IMR-90 (cell line): ENCODE measurements at regions not wholly inside any gene's neighbourhood (a gene's known extent, or its start where the extent isn't known, plus 50 kb on each side); places are given as distances from the start of the nearest gene placed in this dataset.

Experiments
- ATAC-seq: fragments of 200-7000 bp; cut with Tn5 transposase; 2 replicates; pipeline ENCODE4 v1.9.1; 2020; ENCODE audit warnings: low read depth, mild to moderate bottlenecking, moderate library complexity
- BruUV-seq: library from RNA; stranded (reverse); fragments of 400-500 nt; replicated peaks from 2 replicates; lab custom pipeline; 2021; lab: Mats Ljungman, UMichigan
- CTCF ChIA-PET: fragments of 300-600 bp; formaldehyde crosslinking; extraction: SDS; loops from one replicate; lab custom pipeline; 2021; ENCODE audit warnings: antibody characterized with exemption; lab: Yijun Ruan, JAX
- POLR2A ChIA-PET: fragments of 300-600 bp; sonication (Branson Sonifier 250); formaldehyde crosslinking; loops from one replicate; lab custom pipeline; 2022; ENCODE audit warnings: antibody characterized with exemption; ENCODE audit not compliant: unreplicated experiment; lab: Charles Lee
- DNase-seq: peaks from one replicate; pipeline ENCODE4 v3.0.0; 2013
- H2AFZ ChIP-seq: replicated peaks from 2 replicates; pipeline ENCODE3; 2013; ENCODE audit warnings: low read length, mild to moderate bottlenecking; ENCODE audit not compliant: poor library complexity
- H2AK5ac ChIP-seq: 2 replicates; pipeline ENCODE4 v1.6.1; 2013; ENCODE audit warnings: low read depth, low read length, inconsistent platforms
- H2AK9ac ChIP-seq: replicated peaks from 2 replicates; pipeline ENCODE3; 2013; ENCODE audit warnings: mild to moderate bottlenecking, low read depth, low read length, moderate library complexity; ENCODE audit not compliant: poor library complexity
- H2BK120ac ChIP-seq: 2 replicates; pipeline ENCODE4 v1.6.1; 2013; ENCODE audit warnings: low read depth, low read length, inconsistent platforms
- H2BK15ac ChIP-seq: 3 replicates; pipeline ENCODE4 v1.6.1; 2013; ENCODE audit warnings: low read depth, low read length, inconsistent platforms
- H2BK20ac ChIP-seq: 2 replicates; pipeline ENCODE4 v1.6.1; 2013; ENCODE audit warnings: low read depth, mild to moderate bottlenecking, inconsistent platforms, low read length, moderate library complexity
- H2BK5ac ChIP-seq: 2 replicates; pipeline ENCODE4 v1.6.1; 2013; ENCODE audit warnings: mild to moderate bottlenecking, low read depth, low read length, inconsistent platforms; ENCODE audit not compliant: poor library complexity, severe bottlenecking
- H3K14ac ChIP-seq: replicated peaks from 2 replicates; pipeline ENCODE4 v1.6.1; 2013; ENCODE audit warnings: low read depth, low read length, inconsistent platforms
- H3K18ac ChIP-seq: 2 replicates; pipeline ENCODE4 v1.6.1; 2013; ENCODE audit warnings: low read depth, low read length, control low read depth
- H3K23ac ChIP-seq: 2 replicates; pipeline ENCODE4 v1.6.1; 2013; ENCODE audit warnings: low read depth, low read length, inconsistent platforms
- H3K27ac ChIP-seq: 2 replicates; pipeline ENCODE4 v1.5.1; 2013; ENCODE audit warnings: mild to moderate bottlenecking, control low read depth, low read length; ENCODE audit not compliant: insufficient read depth
- H3K27me3 ChIP-seq: 2 replicates; pipeline ENCODE4 v1.6.1; 2013; ENCODE audit warnings: low read length; ENCODE audit not compliant: control insufficient read depth, insufficient read depth
- H3K36me3 ChIP-seq: 2 replicates; pipeline ENCODE4 v1.6.1; 2013; ENCODE audit warnings: low read length, mixed read lengths; ENCODE audit not compliant: control insufficient read depth, insufficient read depth
- H3K4ac ChIP-seq: 2 replicates; pipeline ENCODE4 v1.6.1; 2013; ENCODE audit warnings: low read depth, low read length, inconsistent platforms
- H3K4me1 ChIP-seq: 2 replicates; pipeline ENCODE4 v1.6.1; 2013; ENCODE audit warnings: low read length, mixed read lengths; ENCODE audit not compliant: control insufficient read depth, insufficient read depth
- H3K4me2 ChIP-seq: 2 replicates; pipeline ENCODE4 v1.6.1; 2013; ENCODE audit warnings: low read depth, mild to moderate bottlenecking, control low read depth, low read length, moderate library complexity
- H3K4me3 ChIP-seq: 2 replicates; pipeline ENCODE4 v1.5.1; 2013; ENCODE audit warnings: low read depth, mild to moderate bottlenecking, control low read depth, low read length, moderate library complexity; ENCODE audit not compliant: insufficient read depth
- H3K56ac ChIP-seq: 2 replicates; pipeline ENCODE4 v1.6.1; 2013; ENCODE audit warnings: low read length, inconsistent platforms; ENCODE audit not compliant: insufficient read depth; ENCODE audit errors: extremely low read depth
- H3K79me1 ChIP-seq, 2 experiments: 2 replicates each; pipeline ENCODE4 v1.6.1; 2013; ENCODE audit warnings: low read length in 2 of 2, inconsistent platforms in 1 of 2, low read depth in 1 of 2
- H3K9ac ChIP-seq: 2 replicates; pipeline ENCODE4 v1.6.1; 2013; ENCODE audit warnings: low read depth, low read length, control low read depth
- H3K9me1 ChIP-seq: 2 replicates; pipeline ENCODE4 v1.6.1; 2013; ENCODE audit warnings: low read length, inconsistent platforms; ENCODE audit not compliant: insufficient read depth
- H3K9me3 ChIP-seq: 2 replicates; pipeline ENCODE4 v1.6.1; 2013; ENCODE audit warnings: low read length; ENCODE audit not compliant: control insufficient read depth, insufficient read depth
- H4K20me1 ChIP-seq: 2 replicates; pipeline ENCODE4 v1.6.1; 2013; ENCODE audit warnings: low read length, inconsistent platforms; ENCODE audit not compliant: insufficient read depth
- H4K5ac ChIP-seq: 2 replicates; pipeline ENCODE4 v1.6.1; 2013; ENCODE audit warnings: mild to moderate bottlenecking, low read depth, low read length, control low read depth
- H4K8ac ChIP-seq, 2 experiments: 2 replicates each; pipeline ENCODE4 v1.6.1; 2013; ENCODE audit warnings: low read depth in 2 of 2, low read length in 2 of 2, control low read depth in 1 of 2, inconsistent platforms in 1 of 2
- H4K91ac ChIP-seq: 2 replicates; pipeline ENCODE4 v1.6.1; 2013; ENCODE audit warnings: low read depth, low read length, inconsistent platforms; ENCODE audit not compliant: insufficient read depth
- CEBPB ChIP-seq: IDR thresholded peaks from 2 replicates; pipeline ENCODE4 v1.6.1; 2012; ENCODE audit warnings: low read depth, low read length, improper control_type of control experiment
- MAFK ChIP-seq: IDR thresholded peaks from 2 replicates; pipeline ENCODE4 v1.6.1; 2012; ENCODE audit warnings: low read depth, low read length, improper control_type of control experiment
- SMC3 ChIP-seq: fragments of 150-350 bp; IDR thresholded peaks from 2 replicates; pipeline ENCODE4 v1.6.1; 2016; ENCODE audit warnings: low read depth, mild to moderate bottlenecking, antibody characterized with exemption, low read length, moderate library complexity
- USF2 ChIP-seq: fragments of 150-350 bp; IDR thresholded peaks from 2 replicates; pipeline ENCODE4 v1.6.1; 2017; ENCODE audit warnings: mild to moderate bottlenecking, antibody characterized with exemption, low read length, low read depth
- WGBS, 2 experiments: methylation state at CpG; one replicate each; pipeline versions ENCODE4 v1.1.5 to v1.1.7; 2013; ENCODE audit warnings: missing lambda C conversion rate in 2 of 2; ENCODE audit not compliant: insufficient read length in 1 of 2; ENCODE audit errors: extremely low coverage in 2 of 2; 5-methylcytosine and 5-hydroxymethylcytosine counted together
- dilution Hi-C: fragments of 300-500 bp; cut with HindIII; formaldehyde crosslinking; loops from one replicate; pipeline ENCODE4 v1.14.3; 2018; ENCODE audit warnings: low sequenced_read_pairs; ENCODE audit not compliant: unreplicated experiment
- in situ Hi-C: fragments of 300-500 bp; cut with MboI; formaldehyde crosslinking; loops from 3 replicates; pipeline ENCODE4 v1.14.3; 2019; ENCODE audit warnings: low sequenced_read_pairs, inconsistent platforms, mixed read lengths
- intact Hi-C: fragments of 100-400 bp; cut with micrococcal nuclease; formaldehyde crosslinking; loops from 2 replicates; pipeline ENCODE4 v1.10.0; 2022

GRCh38 chr6:1024587-1024986 lies 287.3 kb upstream of the FOXQ1 start:
- no peak overlapping the region for H2BK15ac ChIP-seq
- no peaks in the 10 kb centered on the region for H4K20me1 ChIP-seq
- WGBS, 2 experiments = no CpG with 5 or more reads among the region's 9 CpGs
- H4K91ac ChIP-seq = 0 out of 2 replicates have a peak overlapping the region, but pooled peaks have one; percentile 23
- H3K4me2 ChIP-seq = peak overlapping the region; percentile 30; the same call in 1 of the 2 replicates
- in situ Hi-C loops (no loop called here), intact Hi-C loops (no loop called here), dilution Hi-C loops (no loop called here)
- H4K8ac ChIP-seq = no peak overlapping the region; a peak in 1 of 4 replicates
- no peak overlapping the region for H2AFZ ChIP-seq
- peaks cover 11% of the 10 kb centered on the region for H3K9me1 ChIP-seq
- CTCF ChIA-PET = interaction anchor here (0.7 kb wide), 2 partner anchors 176 to 224 kb away, joined by 3 read pairs; no protein-coding TSS in a partner anchor
- H3K27me3 ChIP-seq = 0 out of 2 replicates have a peak, but pooled peaks cover 3% of the 10 kb centered on the region
- no peak overlapping the region for H3K4me3 ChIP-seq
- no peak overlapping the region for H3K14ac ChIP-seq
- H3K18ac ChIP-seq = no peak overlapping the region
- H3K79me1 ChIP-seq = no peaks in the 10 kb centered on the region
- no peak overlapping the region for H3K56ac ChIP-seq
- no peak overlapping the region for H4K5ac ChIP-seq
- ATAC-seq (peak; percentile 86), DNase-seq (peak; percentile 82)
- no peak overlapping the region for H3K23ac ChIP-seq
- H3K4ac ChIP-seq = 0 out of 2 replicates have a peak overlapping the region, but pooled peaks have one; percentile 0
- peak overlapping the region; percentile 37; the same call in 1 of the 2 replicates for H2BK20ac ChIP-seq
- H2AK9ac ChIP-seq = no peak overlapping the region
- H2AK5ac ChIP-seq = no peak overlapping the region
- peak; percentile 61; the same call in 1 of the 2 replicates for TF ChIP-seq CEBPB
- 0 out of 2 replicates have a peak, but pooled peaks have one; percentile 10 for TF ChIP-seq SMC3
- TF ChIP-seq MAFK = 0 out of 2 replicates have a peak, but pooled peaks have one; percentile 25
- TF ChIP-seq USF2 = no peak
- no TSS peak for BruUV-seq
- peak overlapping the region; percentile 23; the same call in 1 of the 2 replicates for H3K27ac ChIP-seq
- no peak overlapping the region for H3K9ac ChIP-seq
- no peaks in the 10 kb centered on the region for H3K36me3 ChIP-seq
- POLR2A ChIA-PET = interaction anchor here (0.6 kb wide), 1 partner anchor 39 kb away, joined by 5 read pairs; no protein-coding TSS in a partner anchor
- peaks cover 10% of the 10 kb centered on the region; the same call in 1 of the 2 replicates for H3K4me1 ChIP-seq
- H3K9me3 ChIP-seq = no peaks in the 10 kb centered on the region; the same call in 1 of the 2 replicates
- peak overlapping the region; percentile 4; the same call in 1 of the 2 replicates for H2BK120ac ChIP-seq
- H2BK5ac ChIP-seq = no peak overlapping the region
